ENCODE measurements at regions not wholly inside any gene's neighbourhood (a gene's known extent, or its start where the extent isn't known, plus 50 kb on each side); places are given as distances from the start of the nearest gene placed in this dataset.
"Not testable (repeated sequence)": the region's sequence is repeated elsewhere in the genome, so short reads cannot be mapped to it uniquely, and the experiment has no call there.

DNA sequence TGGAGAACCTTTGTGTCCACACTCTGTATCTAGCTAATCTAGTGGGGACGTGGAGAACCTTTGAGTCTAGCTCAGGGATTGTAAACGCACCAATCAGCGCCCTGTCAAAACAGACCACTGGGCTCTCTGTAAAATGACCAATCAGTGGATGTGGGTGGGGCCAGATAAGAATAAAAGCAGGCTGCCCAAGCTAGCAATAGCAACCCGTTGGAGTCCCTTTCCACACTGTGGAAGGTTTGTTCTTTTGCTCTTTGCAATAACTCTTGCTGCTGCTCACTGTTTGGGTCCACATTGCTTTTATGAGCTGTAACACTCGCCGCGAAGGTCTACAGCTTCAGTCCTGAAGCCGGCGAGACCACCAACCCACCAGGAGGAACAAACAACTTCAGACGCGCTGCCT is 187.7 kb upstream of the NLRP1 start:
- H2BK120ac ChIP-seq (ENCODE audit: low read depth, low read length, poor library complexity, severe bottlenecking); H3K4me1 ChIP-seq (ENCODE audit: insufficient read depth, low read length); H3K4me3 Mint-ChIP-seq; H2BK20ac ChIP-seq (ENCODE audit: low read depth, low read length, poor library complexity, severe bottlenecking); H3K23me2 ChIP-seq (ENCODE audit: insufficient read length, low read depth, low read length, poor library complexity, severe bottlenecking); H2BK12ac ChIP-seq (ENCODE audit: insufficient read length, low read depth, low read length); H3K79me1 ChIP-seq (ENCODE audit: insufficient read depth, low read depth, low read length, poor library complexity, severe bottlenecking); H3T11ph ChIP-seq (ENCODE audit: low read length); H3K23ac ChIP-seq (ENCODE audit: insufficient read length, low read depth, low read length); H3K4me2 ChIP-seq (ENCODE audit: insufficient read depth, insufficient read length, low read length); H4K20me1 ChIP-seq (ENCODE audit: control insufficient read depth, insufficient read depth, insufficient read length); H3K9ac ChIP-seq (ENCODE audit: extremely low read depth, insufficient read length, low read length); H3K27me3 ChIP-seq (ENCODE audit: insufficient read depth, low read length); H3K27ac ChIP-seq (ENCODE audit: insufficient read length, low read depth, low read length); H3K18ac ChIP-seq (ENCODE audit: insufficient read length, low read depth, low read length); H3K9me3 ChIP-seq (ENCODE audit: control insufficient read depth, low read depth, low read length); H4K91ac ChIP-seq (ENCODE audit: insufficient read length, low read depth, low read length); H2BK15ac ChIP-seq (ENCODE audit: low read depth, low read length); DNase-seq; H3K9me3 Mint-ChIP-seq; H2BK5ac ChIP-seq (ENCODE audit: insufficient read length, low read length); H4K8ac ChIP-seq (replicated peaks; ENCODE audit: insufficient read length, low read depth, low read length); H2AK5ac ChIP-seq (ENCODE audit: insufficient read length, low read length); H4K5ac ChIP-seq (ENCODE audit: insufficient read length, low read depth, low read length); H3K4ac ChIP-seq (ENCODE audit: low read depth, low read length); H3K27ac Mint-ChIP-seq; H3K56ac ChIP-seq (ENCODE audit: insufficient read length, low read depth, low read length); H3K14ac ChIP-seq (ENCODE audit: insufficient read depth, low read length); H3K36me3 Mint-ChIP-seq (ENCODE audit: insufficient read depth in 1 of 3, low read depth in 3 of 3); H3K79me2 ChIP-seq (ENCODE audit: insufficient read depth, low read length); H2AFZ ChIP-seq (ENCODE audit: low read length): not testable (repeated sequence)
- peaks cover 8 to 11% of the 10 kb centered on the region in 2 experiments; a peak in 3 of 4 replicates for H3K4me1 Mint-ChIP-seq
- peaks cover 14% of the 10 kb centered on the region for H3K27me3 Mint-ChIP-seq (ENCODE audit: low read depth)
- no CpG with 5 or more reads among the region's 11 CpGs for WGBS (ENCODE audit: extremely low coverage, insufficient read length, low lambda C conversion rate)
